Upper lobe of right lung (tissue), 1 donor: ENCODE measurements at regions not wholly inside any gene's neighbourhood (a gene's known extent, or its start where the extent isn't known, plus 50 kb on each side); places are given as distances from the start of the nearest gene placed in this dataset.

Experiments used
- ATAC-seq: fragments of 200-7000 bp; cut with Tn5 transposase; one replicate; pipeline ENCODE4 v1.9.1; 2020; ENCODE audit warnings: mild to moderate bottlenecking, moderate library complexity
- DNase-seq: peaks from one replicate; pipeline ENCODE4 v3.0.0-alpha.2; 2020
- H3K27ac ChIP-seq: fragments of 200-600 bp; one replicate; pipeline ENCODE4 v1.8.0; 2022
- H3K27me3 ChIP-seq: fragments of 200-600 bp; one replicate; pipeline ENCODE4 v1.8.0; 2022; ENCODE audit warnings: mild to moderate bottlenecking
- H3K36me3 ChIP-seq: fragments of 200-600 bp; one replicate; pipeline ENCODE4 v1.8.0; 2022
- H3K4me1 ChIP-seq: fragments of 200-600 bp; one replicate; pipeline ENCODE4 v1.8.0; 2022
- H3K4me3 ChIP-seq: fragments of 200-600 bp; one replicate; pipeline ENCODE4 v1.8.0; 2022; ENCODE audit warnings: mild to moderate bottlenecking
- H3K9me3 ChIP-seq: fragments of 200-600 bp; one replicate; pipeline ENCODE4 v1.8.0; 2022
- CTCF ChIP-seq: fragments of 200-600 bp; IDR thresholded peaks from one replicate; pipeline ENCODE4 v1.8.0; 2022; ENCODE audit warnings: antibody characterized with exemption
- intact Hi-C: fragments of 100-400 bp; cut with DNase I; formaldehyde crosslinking; loops from one replicate; pipeline ENCODE4 v1.11.0; 2022
- donor health status: DM: no; HTN: yes; CAD: no; lungs with severe emphysema.

DNA sequence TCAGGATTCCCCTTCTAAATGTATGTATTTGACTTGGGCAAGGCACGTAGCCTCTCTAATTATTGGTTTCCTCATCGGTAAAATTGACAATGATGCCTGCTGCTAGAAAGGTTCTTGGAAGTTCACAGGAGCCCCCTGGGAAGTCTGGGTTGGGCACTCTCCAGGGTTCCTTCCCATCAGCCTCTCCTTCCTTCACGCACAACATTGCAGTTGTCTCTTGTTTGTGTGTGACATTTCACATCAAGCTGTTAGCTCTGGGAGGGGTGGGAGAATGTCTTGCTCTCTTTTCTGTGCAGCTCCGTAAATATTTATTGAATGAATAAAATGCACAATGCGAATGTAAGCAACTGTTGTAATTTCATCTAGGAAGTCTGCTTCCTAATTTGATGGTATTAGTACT lies 153.2 kb upstream of the PRICKLE1 start:
- no peak overlapping the region for H3K4me3 ChIP-seq
- intact Hi-C loops = no loop called here
- DNase-seq (no peak), ATAC-seq (no peak)
- TF ChIP-seq CTCF = no peak
- no peak overlapping the region for H3K27ac ChIP-seq
- H3K9me3 ChIP-seq = no peaks in the 10 kb centered on the region
- no peaks in the 10 kb centered on the region for H3K36me3 ChIP-seq
- H3K27me3 ChIP-seq = no peaks in the 10 kb centered on the region
- H3K4me1 ChIP-seq = peaks cover 4% of the 10 kb centered on the region

DNA sequence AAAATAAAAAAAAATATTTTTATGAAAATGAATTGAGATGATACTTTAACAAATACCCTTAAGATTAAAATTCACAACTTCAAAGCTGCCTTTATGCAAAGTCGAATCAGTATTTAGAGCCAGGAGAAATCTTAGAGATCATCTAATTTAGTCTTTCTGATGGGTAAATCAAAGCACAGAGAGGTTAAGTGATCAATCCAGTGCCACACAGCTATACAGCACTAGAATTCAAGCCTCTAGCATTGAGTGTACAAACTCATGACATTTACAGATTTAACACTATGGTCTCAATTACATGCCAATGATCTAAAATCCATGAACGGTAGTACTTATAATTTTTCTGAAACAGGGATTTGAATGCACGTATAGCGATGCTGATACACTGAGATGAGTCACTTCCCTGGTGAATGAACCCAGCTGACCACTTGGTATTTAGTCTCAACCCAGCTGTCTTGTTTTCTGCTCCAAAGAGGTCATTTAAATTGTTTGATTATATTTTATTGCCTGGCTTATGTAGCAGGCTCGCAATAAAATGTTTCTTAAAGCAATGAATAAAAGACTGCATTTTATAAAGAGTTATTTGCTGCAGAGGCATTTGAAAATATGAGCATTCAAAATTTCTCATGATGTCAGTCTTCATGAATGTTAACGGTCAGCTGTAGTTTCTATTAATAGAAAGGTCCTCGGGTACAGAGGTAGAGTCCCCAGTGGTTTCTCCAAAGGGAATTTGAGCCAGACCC lies 152.4 kb upstream of the PRICKLE1 start:
- no peak for DNase-seq
- ATAC-seq = no peak
- intact Hi-C loops = no loop called here
- Histone ChIP-seq H3K4me3 (no peak overlapping the region), H3K27ac (no peak overlapping the region), H3K9me3 (no peaks in the 10 kb centered on the region), H3K4me1 (peaks cover 4% of the 10 kb centered on the region), H3K27me3 (no peaks in the 10 kb centered on the region), H3K36me3 (no peaks in the 10 kb centered on the region)
- no peak for TF ChIP-seq CTCF

DNA sequence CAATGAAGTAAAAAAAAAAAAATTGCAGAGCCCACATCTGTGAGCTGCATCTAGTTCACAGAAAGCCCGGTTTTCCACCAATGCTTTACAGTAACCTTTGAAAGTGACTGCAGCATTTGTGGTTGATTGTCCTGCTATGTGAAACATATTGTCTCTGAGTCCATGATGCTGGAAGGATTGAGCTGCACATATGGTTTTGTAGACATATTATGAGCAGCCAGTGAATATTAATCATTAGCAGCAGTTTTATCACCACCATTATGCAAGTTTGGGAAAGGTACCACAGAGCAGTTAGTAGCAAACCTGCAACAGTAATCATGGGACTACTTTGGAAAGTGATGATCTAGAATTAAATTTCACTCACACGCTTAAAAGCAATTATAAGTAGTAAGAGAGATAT lies 151.5 kb upstream of the PRICKLE1 start:
- Histone ChIP-seq H3K4me1 (peaks cover 4% of the 10 kb centered on the region), H3K9me3 (no peaks in the 10 kb centered on the region), H3K36me3 (no peaks in the 10 kb centered on the region), H3K27me3 (no peaks in the 10 kb centered on the region), H3K27ac (no peak overlapping the region), H3K4me3 (no peak overlapping the region)
- DNase-seq = no peak
- TF ChIP-seq CTCF = no peak
- intact Hi-C loops = no loop called here
- ATAC-seq = no peak

DNA sequence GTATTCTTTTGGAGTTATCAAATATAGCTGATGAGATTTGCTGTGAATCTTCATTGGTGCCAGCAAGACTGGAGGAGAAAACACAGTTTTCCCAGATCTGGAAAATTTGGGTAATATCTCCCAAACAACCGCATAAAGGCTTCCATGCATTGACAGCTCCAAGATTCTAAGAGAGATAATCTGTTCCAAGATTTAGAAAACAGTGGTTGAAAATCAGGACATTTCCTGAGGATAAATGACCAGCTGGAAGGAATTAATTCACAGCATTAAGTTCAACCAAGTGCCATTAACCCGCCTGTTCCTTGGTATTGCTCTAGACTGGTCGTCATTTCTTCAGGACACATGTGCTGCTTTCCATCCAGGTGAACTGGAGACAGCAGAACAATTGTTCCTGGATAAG lies 147.9 kb upstream of the PRICKLE1 start:
- DNase-seq (no peak), ATAC-seq (no peak)
- no peaks in the 10 kb centered on the region for H3K36me3 ChIP-seq
- intact Hi-C loops = no loop called here
- no peaks in the 10 kb centered on the region for H3K27me3 ChIP-seq
- no peak overlapping the region for H3K27ac ChIP-seq
- TF ChIP-seq CTCF = no peak
- no peaks in the 10 kb centered on the region for H3K9me3 ChIP-seq
- no peaks in the 10 kb centered on the region for H3K4me1 ChIP-seq
- no peak overlapping the region for H3K4me3 ChIP-seq

- ATAC-seq (peak; percentile 54), DNase-seq (no peak)
- H3K4me3 ChIP-seq = no peak overlapping the region
- H3K27me3 ChIP-seq = no peaks in the 10 kb centered on the region
- intact Hi-C loops = no loop called here
- H3K9me3 ChIP-seq = no peaks in the 10 kb centered on the region
- no peak for TF ChIP-seq CTCF
- H3K4me1 ChIP-seq = no peaks in the 10 kb centered on the region
- H3K27ac ChIP-seq = no peak overlapping the region
- H3K36me3 ChIP-seq = no peaks in the 10 kb centered on the region
Measured at GRCh38 chr12:42735861-42736361, 146.4 kb upstream of the PRICKLE1 start.
